ENCODE measurements at regions not wholly inside any gene's neighbourhood (a gene's known extent, or its start where the extent isn't known, plus 50 kb on each side); places are given as distances from the start of the nearest gene placed in this dataset.

- H3K27me3 Mint-ChIP-seq (ENCODE audit: low read depth in 3 of 3) = peaks cover 0 to 2% (median 2%) of the 10 kb centered on the region in 3 donors
- H3K27ac ChIP-seq (ENCODE audit: low read depth in 1 of 2, low read length in 2 of 2) = no peak overlapping the region
- WGBS (ENCODE audit: insufficient coverage) = 94% methylated on average over 7 of the region's 10 CpGs
- peaks cover 5 to 18% (median 14%) of the 10 kb centered on the region in 7 donors for H3K9me3 Mint-ChIP-seq
- TF ChIP-seq, protein P1, sequence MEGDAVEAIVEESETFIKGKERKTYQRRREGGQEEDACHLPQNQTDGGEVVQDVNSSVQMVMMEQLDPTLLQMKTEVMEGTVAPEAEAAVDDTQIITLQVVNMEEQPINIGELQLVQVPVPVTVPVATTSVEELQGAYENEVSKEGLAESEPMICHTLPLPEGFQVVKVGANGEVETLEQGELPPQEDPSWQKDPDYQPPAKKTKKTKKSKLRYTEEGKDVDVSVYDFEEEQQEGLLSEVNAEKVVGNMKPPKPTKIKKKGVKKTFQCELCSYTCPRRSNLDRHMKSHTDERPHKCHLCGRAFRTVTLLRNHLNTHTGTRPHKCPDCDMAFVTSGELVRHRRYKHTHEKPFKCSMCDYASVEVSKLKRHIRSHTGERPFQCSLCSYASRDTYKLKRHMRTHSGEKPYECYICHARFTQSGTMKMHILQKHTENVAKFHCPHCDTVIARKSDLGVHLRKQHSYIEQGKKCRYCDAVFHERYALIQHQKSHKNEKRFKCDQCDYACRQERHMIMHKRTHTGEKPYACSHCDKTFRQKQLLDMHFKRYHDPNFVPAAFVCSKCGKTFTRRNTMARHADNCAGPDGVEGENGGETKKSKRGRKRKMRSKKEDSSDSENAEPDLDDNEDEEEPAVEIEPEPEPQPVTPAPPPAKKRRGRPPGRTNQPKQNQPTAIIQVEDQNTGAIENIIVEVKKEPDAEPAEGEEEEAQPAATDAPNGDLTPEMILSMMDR (IDR thresholded peaks at IDR 0.05) = no peak
- no peak overlapping the region for H2AFZ ChIP-seq (ENCODE audit: insufficient read depth, low read depth, low read length, poor library complexity, severe bottlenecking)
- DNase-seq = no peak
- H3K36me3 ChIP-seq (replicated peaks in 1 of 2; ENCODE audit: control insufficient read depth in 1 of 2, insufficient read depth in 2 of 2, low read length in 2 of 2) = no peaks in the 10 kb centered on the region
- no peak overlapping the region for H3K4me3 ChIP-seq (replicated peaks in 1 of 3; ENCODE audit: low read depth in 2 of 3, low read length in 3 of 3)
- no peaks in the 10 kb centered on the region for H3K27me3 ChIP-seq (ENCODE audit: control insufficient read depth in 2 of 2, insufficient read depth in 2 of 2, low read length in 2 of 2)
- H3K4me1 Mint-ChIP-seq = no peaks in the 10 kb centered on the region
- H3K4me1 ChIP-seq (ENCODE audit: control insufficient read depth in 1 of 2, insufficient read depth in 2 of 2, low read length in 2 of 2) = no peaks in the 10 kb centered on the region
- H3K4me3 Mint-ChIP-seq = no peak overlapping the region
- no peak overlapping the region for H3K4me2 ChIP-seq (replicated peaks; ENCODE audit: extremely low read depth, low read length, poor library complexity, severe bottlenecking)
- H3K9me3 ChIP-seq (replicated peaks in 1 of 2; ENCODE audit: control insufficient read depth in 1 of 2, insufficient read depth in 1 of 2, low read length in 2 of 2) = peaks cover 0 to 10% of the 10 kb centered on the region in 2 donors
- H4K20me1 ChIP-seq (ENCODE audit: insufficient read depth, low read length) = no peaks in the 10 kb centered on the region
- no peaks in the 10 kb centered on the region for H3K36me3 Mint-ChIP-seq
- intact Hi-C loops (cut with micrococcal nuclease) = loop anchor here (5.0 to 10.0 kb wide), 3 partner anchors 40 to 67 kb away; partner anchors contain the start of gene GDF10 (in 1 of the 2)
- H3K79me2 ChIP-seq (ENCODE audit: insufficient read depth, low read length) = no peaks in the 10 kb centered on the region
- no peak overlapping the region for H3K27ac Mint-ChIP-seq
- H3K9ac ChIP-seq (ENCODE audit: insufficient read depth, low read length, poor library complexity, severe bottlenecking) = no peak overlapping the region
Observed at GRCh38 chr10:47237316-47238260, 62.4 kb upstream of the GDF10 start.

- Mint-ChIP-seq H3K9me3 (peaks cover 5 to 18% (median 14%) of the 10 kb centered on the region in 7 donors), H3K27ac (no peak overlapping the region), H3K4me3 (no peak overlapping the region), H3K36me3 (no peaks in the 10 kb centered on the region), H3K4me1 (peaks cover 2% of the 10 kb centered on the region), H3K27me3 (ENCODE audit: low read depth in 3 of 3) (peaks cover under 1 to 2% (median 2%) of the 10 kb centered on the region in 3 donors)
- Histone ChIP-seq H3K27me3 (ENCODE audit: control insufficient read depth in 2 of 2, insufficient read depth in 2 of 2, low read length in 2 of 2) (no peaks in the 10 kb centered on the region), H2AFZ (ENCODE audit: insufficient read depth, low read depth, low read length, poor library complexity, severe bottlenecking) (no peak overlapping the region), H3K27ac (ENCODE audit: low read depth in 1 of 2, low read length in 2 of 2) (no peak overlapping the region), H3K79me2 (ENCODE audit: insufficient read depth, low read length) (no peaks in the 10 kb centered on the region), H3K4me2 (replicated peaks; ENCODE audit: extremely low read depth, low read length, poor library complexity, severe bottlenecking) (no peak overlapping the region), H3K4me3 (replicated peaks in 1 of 3; ENCODE audit: low read depth in 2 of 3, low read length in 3 of 3) (no peak overlapping the region), H3K9ac (ENCODE audit: insufficient read depth, low read length, poor library complexity, severe bottlenecking) (no peak overlapping the region), H4K20me1 (ENCODE audit: insufficient read depth, low read length) (no peaks in the 10 kb centered on the region), H3K4me1 (ENCODE audit: control insufficient read depth in 1 of 2, insufficient read depth in 2 of 2, low read length in 2 of 2) (peaks cover 0 to 4% of the 10 kb centered on the region in 2 donors), H3K9me3 (replicated peaks in 1 of 2; ENCODE audit: control insufficient read depth in 1 of 2, insufficient read depth in 1 of 2, low read length in 2 of 2) (peaks cover 0 to 10% of the 10 kb centered on the region in 2 donors), H3K36me3 (replicated peaks in 1 of 2; ENCODE audit: control insufficient read depth in 1 of 2, insufficient read depth in 2 of 2, low read length in 2 of 2) (no peaks in the 10 kb centered on the region)
- TF ChIP-seq, protein P1 (IDR thresholded peaks at IDR 0.05) = no peak
- 97% methylated on average over 2 of the region's 7 CpGs for WGBS (ENCODE audit: insufficient coverage)
- intact Hi-C loops (cut with micrococcal nuclease) = loop anchor here (5.0 to 10.0 kb wide), 3 partner anchors 41 to 66 kb away; partner anchors contain the start of gene GDF10 (in 1 of the 2)
- DNase-seq = no peak
Observed at GRCh38 chr10:47238331-47239095, 61.5 kb upstream of the GDF10 start.
